ENCODE measurements at regions not wholly inside any gene's neighbourhood (a gene's known extent, or its start where the extent isn't known, plus 50 kb on each side); places are given as distances from the start of the nearest gene placed in this dataset.

DNA sequence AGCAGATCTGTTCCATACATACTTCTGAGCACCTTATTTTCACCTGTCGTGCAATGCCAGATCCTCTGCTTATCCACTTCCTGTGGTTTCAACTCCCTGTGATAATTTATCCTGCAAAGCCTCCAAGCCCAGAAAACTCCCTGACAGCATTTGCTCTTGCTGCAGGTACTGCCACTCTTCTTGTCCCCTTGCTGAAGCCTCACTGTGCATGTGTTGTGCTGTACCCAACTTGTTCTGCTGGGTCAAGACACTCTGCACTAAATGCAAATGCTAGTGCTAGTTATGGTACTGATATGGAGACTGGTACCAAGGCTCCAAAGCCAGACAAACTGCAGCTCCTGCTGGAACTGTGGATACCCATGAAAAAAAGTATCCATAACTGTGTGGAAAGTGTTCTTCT lies 315.4 kb upstream of the MIR17HG start:
- no peak overlapping the region for H3K27ac Mint-ChIP-seq

DNA sequence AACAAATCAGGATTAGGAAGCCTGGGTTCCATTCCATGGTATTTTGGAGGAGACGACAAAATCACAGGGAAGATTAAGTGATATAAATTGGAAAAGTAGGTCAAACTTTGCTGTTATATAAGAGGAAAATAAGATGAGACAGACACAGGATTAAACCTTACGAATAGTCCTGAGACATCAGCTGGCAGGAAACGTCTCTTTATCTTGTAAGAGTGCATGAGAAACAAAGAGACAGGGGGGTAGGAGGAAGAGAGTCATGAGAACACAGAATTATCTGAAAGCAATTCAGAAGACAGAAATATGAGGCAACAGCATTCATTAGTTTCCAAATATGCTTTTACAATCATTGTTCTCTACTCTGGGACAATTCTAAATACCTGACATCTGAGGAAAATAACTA lies 310.6 kb upstream of the MIR17HG start:
- Mint-ChIP-seq H3K9me3 (no peaks in the 10 kb centered on the region), H3K4me3 (no peak overlapping the region), H3K4me1 (no peaks in the 10 kb centered on the region), H3K27ac (no peak overlapping the region), H3K27me3 (no peaks in the 10 kb centered on the region), H3K36me3 (ENCODE audit: low read depth) (no peaks in the 10 kb centered on the region)
- no peak for TF ChIP-seq CTCF (IDR thresholded peaks at IDR 0.05)
- DNase-seq: no peak
- POLR2A ChIA-PET: no interaction called here
- ATAC-seq (ENCODE audit: low read depth): no peak
- intact Hi-C loops (cut with micrococcal nuclease): no loop called here
- CTCF ChIA-PET: no interaction called here

More for the DNA sequence above, 315.4 kb upstream of the MIR17HG start:
- ChIA-PET CTCF (no interaction called here), POLR2A (no interaction called here)
- no peaks in the 10 kb centered on the region for H3K9me3 Mint-ChIP-seq
- H3K27me3 Mint-ChIP-seq: no peaks in the 10 kb centered on the region
- DNase-seq (no peak), ATAC-seq (ENCODE audit: low read depth) (no peak)
- H3K4me1 Mint-ChIP-seq: no peaks in the 10 kb centered on the region
- H3K4me3 Mint-ChIP-seq: no peak overlapping the region
- no peaks in the 10 kb centered on the region for H3K36me3 Mint-ChIP-seq (ENCODE audit: low read depth)
- intact Hi-C loops (cut with micrococcal nuclease): no loop called here
- TF ChIP-seq CTCF (IDR thresholded peaks at IDR 0.05): no peak

DNA sequence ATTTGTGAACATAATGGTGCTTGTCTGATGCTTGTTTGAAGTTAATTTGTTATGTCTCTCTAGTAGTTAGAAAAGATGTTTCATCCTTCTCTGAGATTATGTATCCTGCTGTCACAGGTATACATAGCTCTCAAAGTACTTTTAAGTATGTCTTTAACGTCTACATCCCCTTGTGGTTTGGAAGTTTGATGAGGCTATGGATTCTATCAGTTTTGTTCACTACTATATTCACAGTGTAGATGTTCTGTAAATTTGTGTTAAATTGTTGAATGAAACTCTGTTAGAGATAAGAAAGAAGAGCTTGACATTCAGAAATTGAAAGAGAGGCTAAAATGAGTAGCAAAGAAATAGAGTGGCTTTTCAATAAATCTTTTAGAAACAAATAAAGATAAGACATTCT lies 304.6 kb upstream of the MIR17HG start:
- Mint-ChIP-seq H3K27me3 (no peaks in the 10 kb centered on the region), H3K36me3 (ENCODE audit: low read depth) (no peaks in the 10 kb centered on the region), H3K9me3 (no peaks in the 10 kb centered on the region)

GRCh38 chr13:91045351-91046034 lies 302.0 kb upstream of the MIR17HG start:
- ATAC-seq (ENCODE audit: low read depth) (no peak), DNase-seq (no peak)
- ChIA-PET CTCF (no interaction called here), POLR2A (no interaction called here)
- no peak overlapping the region for H3K4me3 Mint-ChIP-seq
- peaks cover 4% of the 10 kb centered on the region for H3K9me3 Mint-ChIP-seq
- intact Hi-C loops (cut with micrococcal nuclease): no loop called here
- no peaks in the 10 kb centered on the region for H3K36me3 Mint-ChIP-seq (ENCODE audit: low read depth)
- no peak for TF ChIP-seq CTCF (IDR thresholded peaks at IDR 0.05)
- no peak overlapping the region for H3K27ac Mint-ChIP-seq
- no peaks in the 10 kb centered on the region for H3K27me3 Mint-ChIP-seq
- no peaks in the 10 kb centered on the region for H3K4me1 Mint-ChIP-seq

More for the DNA sequence above, 304.6 kb upstream of the MIR17HG start:
- intact Hi-C loops (cut with micrococcal nuclease): no loop called here
- Mint-ChIP-seq H3K4me1 (no peaks in the 10 kb centered on the region), H3K4me3 (no peak overlapping the region), H3K27ac (no peak overlapping the region)
- ChIA-PET CTCF (no interaction called here), POLR2A (no interaction called here)
- TF ChIP-seq CTCF (IDR thresholded peaks at IDR 0.05): no peak
- no peak for ATAC-seq (ENCODE audit: low read depth)
- no peak for DNase-seq

DNA sequence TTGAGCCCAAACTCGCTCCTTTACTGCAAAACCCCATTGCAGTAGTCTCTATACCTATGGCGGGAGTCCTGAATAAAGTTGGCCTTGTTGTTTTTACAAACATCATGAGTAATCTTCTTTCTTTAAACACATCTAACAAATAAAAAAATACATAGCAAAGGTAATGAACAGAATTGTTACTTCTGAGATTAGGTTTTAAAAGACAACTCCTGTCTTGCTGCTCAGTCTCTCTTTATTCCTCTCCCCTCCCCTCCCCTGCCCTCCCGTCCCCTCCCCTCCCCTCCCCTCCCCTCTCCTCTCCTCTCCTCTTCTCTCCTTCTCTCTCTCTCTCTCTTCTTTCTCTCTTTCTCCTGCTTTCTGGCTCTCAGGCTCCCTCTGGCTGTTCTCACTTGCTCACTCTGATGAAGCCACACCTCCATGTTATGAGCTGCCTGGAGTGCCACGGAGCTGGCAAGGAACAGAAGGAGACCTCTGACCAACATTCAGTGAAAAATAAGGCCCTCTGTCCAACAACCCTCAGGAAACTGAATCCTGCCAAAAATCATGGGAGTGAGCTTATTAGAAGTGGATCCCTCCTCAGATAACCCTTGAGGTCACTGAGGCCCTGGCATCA lies 300.7 kb upstream of the MIR17HG start:
- POLR2A ChIA-PET: no interaction called here
- no peak overlapping the region for H3K27ac Mint-ChIP-seq
- no peaks in the 10 kb centered on the region for H3K36me3 Mint-ChIP-seq (ENCODE audit: low read depth)
- H3K4me3 Mint-ChIP-seq: no peak overlapping the region
- no peaks in the 10 kb centered on the region for H3K27me3 Mint-ChIP-seq
- intact Hi-C loops (cut with micrococcal nuclease): no loop called here
- H3K4me1 Mint-ChIP-seq: no peaks in the 10 kb centered on the region
- no peak for ATAC-seq (ENCODE audit: low read depth)
- no peak for TF ChIP-seq CTCF (IDR thresholded peaks at IDR 0.05)
- peaks cover 4% of the 10 kb centered on the region for H3K9me3 Mint-ChIP-seq
- DNase-seq: no peak
- CTCF ChIA-PET: no interaction called here
